ENCODE measurements at regions not wholly inside any gene's neighbourhood (a gene's known extent, or its start where the extent isn't known, plus 50 kb on each side); places are given as distances from the start of the nearest gene placed in this dataset.

GRCh38 chr10:29158066-29158465, 130.8 kb upstream of the LYZL1 start:
- Histone ChIP-seq H3K4me1 (ENCODE audit: control insufficient read depth in 1 of 2, insufficient read depth in 2 of 2, low read length in 2 of 2) (no peaks in the 10 kb centered on the region), H3K9me3 (replicated peaks in 1 of 2; ENCODE audit: control insufficient read depth in 1 of 2, insufficient read depth in 1 of 2, low read length in 2 of 2) (no peaks in the 10 kb centered on the region), H3K27ac (ENCODE audit: low read depth in 1 of 2, low read length in 2 of 2) (no peak overlapping the region), H3K36me3 (replicated peaks in 1 of 2; ENCODE audit: control insufficient read depth in 1 of 2, insufficient read depth in 2 of 2, low read length in 2 of 2) (no peaks in the 10 kb centered on the region), H3K9ac (ENCODE audit: insufficient read depth, low read length, poor library complexity, severe bottlenecking) (no peak overlapping the region), H4K20me1 (ENCODE audit: insufficient read depth, low read length) (no peaks in the 10 kb centered on the region), H3K4me2 (replicated peaks; ENCODE audit: extremely low read depth, low read length, poor library complexity, severe bottlenecking) (no peak overlapping the region), H2AFZ (ENCODE audit: insufficient read depth, low read depth, low read length, poor library complexity, severe bottlenecking) (no peak overlapping the region), H3K79me2 (ENCODE audit: insufficient read depth, low read length) (no peaks in the 10 kb centered on the region), H3K27me3 (ENCODE audit: control insufficient read depth in 2 of 2, insufficient read depth in 2 of 2, low read length in 2 of 2) (no peaks in the 10 kb centered on the region), H3K4me3 (replicated peaks in 1 of 3; ENCODE audit: low read depth in 2 of 3, low read length in 3 of 3) (no peak overlapping the region)
- WGBS (ENCODE audit: insufficient coverage), result 100% methylated on average over 2 of the region's 4 CpGs
- H3K27me3 Mint-ChIP-seq (ENCODE audit: low read depth in 3 of 3), result peaks cover 4 to 15% (median 4%) of the 10 kb centered on the region in 3 donors
- no peak overlapping the region for H3K4me3 Mint-ChIP-seq
- H3K36me3 Mint-ChIP-seq, result no peaks in the 10 kb centered on the region
- no peak for TF ChIP-seq CTCF (IDR thresholded peaks at IDR 0.05)
- H3K4me1 Mint-ChIP-seq, result no peaks in the 10 kb centered on the region
- H3K9me3 Mint-ChIP-seq, result peaks cover 0 to 10% (median 6%) of the 10 kb centered on the region in 7 donors
- H3K27ac Mint-ChIP-seq, result no peak overlapping the region
- no peak for DNase-seq
- intact Hi-C loops (cut with micrococcal nuclease), result no loop called here

- H3K9ac ChIP-seq (ENCODE audit: insufficient read depth, low read length, poor library complexity, severe bottlenecking), result no peak overlapping the region
- 96% methylated on average over 4 of the region's 7 CpGs for WGBS (ENCODE audit: insufficient coverage)
- no peak overlapping the region for H3K4me2 ChIP-seq (replicated peaks; ENCODE audit: extremely low read depth, low read length, poor library complexity, severe bottlenecking)
- intact Hi-C loops (cut with micrococcal nuclease), result no loop called here
- H3K4me1 ChIP-seq (ENCODE audit: control insufficient read depth in 1 of 2, insufficient read depth in 2 of 2, low read length in 2 of 2), result no peaks in the 10 kb centered on the region
- peaks cover 4 to 17% (median 9%) of the 10 kb centered on the region in 3 donors for H3K27me3 Mint-ChIP-seq (ENCODE audit: low read depth in 3 of 3)
- H3K4me3 ChIP-seq (replicated peaks in 1 of 3; ENCODE audit: low read depth in 2 of 3, low read length in 3 of 3), result no peak overlapping the region
- no peaks in the 10 kb centered on the region for H3K4me1 Mint-ChIP-seq
- H3K9me3 ChIP-seq (replicated peaks in 1 of 2; ENCODE audit: control insufficient read depth in 1 of 2, insufficient read depth in 1 of 2, low read length in 2 of 2), result no peaks in the 10 kb centered on the region
- no peak overlapping the region for H2AFZ ChIP-seq (ENCODE audit: insufficient read depth, low read depth, low read length, poor library complexity, severe bottlenecking)
- H3K27ac Mint-ChIP-seq, result no peak overlapping the region
- H3K9me3 Mint-ChIP-seq, result peaks cover 3 to 16% (median 8%) of the 10 kb centered on the region in 7 donors
- no peaks in the 10 kb centered on the region for H3K27me3 ChIP-seq (ENCODE audit: control insufficient read depth in 2 of 2, insufficient read depth in 2 of 2, low read length in 2 of 2)
- TF ChIP-seq CTCF (IDR thresholded peaks at IDR 0.05), result no peak
- no peaks in the 10 kb centered on the region for H3K36me3 Mint-ChIP-seq
- no peak for DNase-seq
- H4K20me1 ChIP-seq (ENCODE audit: insufficient read depth, low read length), result no peaks in the 10 kb centered on the region
- H3K27ac ChIP-seq (ENCODE audit: low read depth in 1 of 2, low read length in 2 of 2), result no peak overlapping the region
- no peak overlapping the region for H3K4me3 Mint-ChIP-seq
- no peaks in the 10 kb centered on the region for H3K79me2 ChIP-seq (ENCODE audit: insufficient read depth, low read length)
- no peaks in the 10 kb centered on the region for H3K36me3 ChIP-seq (replicated peaks in 1 of 2; ENCODE audit: control insufficient read depth in 1 of 2, insufficient read depth in 2 of 2, low read length in 2 of 2)
Measured at GRCh38 chr10:29160150-29160617, 128.7 kb upstream of the LYZL1 start.
